Spleen (tissue), 11 donors: ENCODE measurements at regions not wholly inside any gene's neighbourhood (a gene's known extent, or its start where the extent isn't known, plus 50 kb on each side); places are given as distances from the start of the nearest gene placed in this dataset.

Experiments
- DNase-seq: peaks from one replicate; pipeline ENCODE4 v3.0.0-alpha.2; 2020
- H3K27ac ChIP-seq, 8 donors: fragments of 200-600 bp; sonication (generic) in 7 of 8; 1 replicate in 4 of 8; 2 replicates in 4 of 8; pipeline versions ENCODE4 v1.5.0 to v1.8.0; 2016 to 2021; ENCODE audit warnings: inconsistent platforms in 4 of 8, mild to moderate bottlenecking in 4 of 8, moderate library complexity in 1 of 8
- H3K27me3 ChIP-seq, 7 donors: fragments of 200-600 bp; sonication (generic) in 6 of 7; replicated peaks in 1 of 7; 1 replicate in 4 of 7; 2 replicates in 3 of 7; pipeline versions ENCODE4 v1.5.0 to v1.8.0; 2016 to 2021; ENCODE audit warnings: inconsistent platforms in 3 of 7, mild to moderate bottlenecking in 1 of 7
- H3K36me3 ChIP-seq, 6 donors: fragments of 200-600 bp; sonication (generic) in 5 of 6; 1 replicate in 4 of 6; 2 replicates in 2 of 6; pipeline versions ENCODE4 v1.5.0 to v1.8.0; 2016 to 2021; ENCODE audit warnings: inconsistent platforms in 2 of 6
- H3K4me1 ChIP-seq, 6 donors: fragments of 200-600 bp; sonication (generic) in 5 of 6; 1 replicate in 3 of 6; 2 replicates in 3 of 6; pipeline versions ENCODE4 v1.5.0 to v1.8.0; 2016 to 2021; ENCODE audit warnings: inconsistent platforms in 3 of 6
- H3K4me3 ChIP-seq, 8 donors: fragments of 200-600 bp; sonication (generic) in 7 of 8; 1 replicate in 4 of 8; 2 replicates in 4 of 8; pipeline versions ENCODE4 v1.5.0 to v1.8.0; 2016 to 2021; ENCODE audit warnings: inconsistent platforms in 4 of 8, mild to moderate bottlenecking in 4 of 8, moderate library complexity in 2 of 8
- H3K9me3 ChIP-seq, 8 donors: fragments of 200-600 bp; sonication (generic) in 7 of 8; 1 replicate in 4 of 8; 2 replicates in 4 of 8; pipeline versions ENCODE4 v1.5.0 to v1.8.0; 2016 to 2021; ENCODE audit warnings: inconsistent platforms in 4 of 8
- CTCF ChIP-seq, 11 experiments: fragments of 200-600 bp in 7 of 11; fragments of 450-650 bp in 4 of 11; sonication (generic) in 4 of 11; IDR thresholded peaks in 8 of 11; conservative IDR thresholded peaks in 3 of 11; 1 replicate in 7 of 11; 2 replicates in 4 of 11; pipeline versions ENCODE4 v1.4.0 to v1.8.0; 2016 to 2021; ENCODE audit warnings: antibody characterized with exemption in 11 of 11, inconsistent platforms in 4 of 11, mild to moderate bottlenecking in 1 of 11
- POLR2A ChIP-seq, 3 donors: fragments of 450-650 bp; IDR thresholded peaks; one replicate each; pipeline ENCODE4 v1.5.1; 2017; ENCODE audit warnings: antibody characterized with exemption in 3 of 3, mild to moderate bottlenecking in 1 of 3
- POLR2AphosphoS5 ChIP-seq, 3 donors: sonication (generic); formaldehyde crosslinking; IDR thresholded peaks; one replicate each; pipeline ENCODE4 v1.5.1; 2017; ENCODE audit warnings: antibody characterized with exemption in 3 of 3
- WGBS, 5 donors: extraction: QIAGEN DNeasy Blood & Tissue Kit in 3 of 5; methylation state at CpG; one replicate each; pipeline versions ENCODE4 v1.1.5 to v1.1.7; 2013 to 2018; 5-methylcytosine and 5-hydroxymethylcytosine counted together
- intact Hi-C: fragments of 100-400 bp; cut with DNase I; formaldehyde crosslinking; loops from one replicate; pipeline ENCODE4 v1.15.0; 2023; ENCODE audit warnings: low total_unique reads
- donor health status: healthy with polysubstance abuse.
- donor health status: DM: no; HTN: no; CAD: no; lungs with moderate emphysema.
- donor health status: DM: no; HTN: no; CAD: no.
- donor health status: Bipolar disorder and iron deficiency.
- donor health status: healthy.
- donor health status: DM: no; HTN: no; CAD: no.
- donor health status: DM: yes; HTN: yes; CAD: no.

- H3K36me3 ChIP-seq, result no peaks in the 10 kb centered on the region
- intact Hi-C loops, result no loop called here
- no peaks in the 10 kb centered on the region for H3K4me1 ChIP-seq
- peaks cover 0 to 30% (median 7%) of the 10 kb centered on the region in 8 donors for H3K9me3 ChIP-seq
- H3K27ac ChIP-seq, result no peak overlapping the region
- H3K27me3 ChIP-seq, result no peaks in the 10 kb centered on the region
- H3K4me3 ChIP-seq, result no peak overlapping the region
- WGBS, 5 donors, result 74 to 83% (median 80%) methylated on average over 11 of the region's 11 CpGs
- DNase-seq, result no peak
- TF ChIP-seq CTCF (IDR thresholded peaks at IDR 0.05 in 8 of 11, conservative IDR thresholded peaks at IDR 0.05 in 3 of 11), result no peak
- no peak for TF ChIP-seq POLR2A (IDR thresholded peaks at IDR 0.05)
- TF ChIP-seq POLR2AphosphoS5 (IDR thresholded peaks at IDR 0.05), result no peak
Observed at GRCh38 chr5:3006961-3007551, 255.6 kb upstream of the IRX2 start.

DNA sequence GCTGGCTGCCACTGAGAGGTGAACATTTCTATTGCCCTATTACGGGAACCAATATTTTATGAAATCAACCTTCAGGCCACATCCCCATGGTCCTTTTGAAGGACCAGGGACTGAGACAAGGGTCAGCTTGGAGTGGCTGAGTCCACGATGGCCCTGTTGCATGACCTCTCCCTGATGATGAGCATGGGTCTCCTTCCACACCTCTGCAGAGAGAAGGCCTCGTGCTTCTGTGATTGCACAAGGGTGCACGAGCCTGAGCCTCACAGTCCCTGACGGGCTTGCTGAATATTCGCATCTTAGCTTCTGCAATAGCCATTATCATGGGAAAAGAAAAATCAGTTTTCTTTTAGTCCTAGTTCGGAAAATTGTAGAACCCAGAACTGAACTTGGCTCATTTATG lies 255.0 kb upstream of the IRX2 start:
- no peaks in the 10 kb centered on the region for H3K27me3 ChIP-seq
- DNase-seq, result no peak
- no peak overlapping the region for H3K4me3 ChIP-seq
- no peaks in the 10 kb centered on the region for H3K36me3 ChIP-seq
- peaks cover 0 to 30% (median 12%) of the 10 kb centered on the region in 8 donors for H3K9me3 ChIP-seq
- no peak overlapping the region for H3K27ac ChIP-seq
- no peaks in the 10 kb centered on the region for H3K4me1 ChIP-seq
- intact Hi-C loops, result no loop called here
- WGBS, 5 donors, result 75 to 85% (median 79%) methylated on average over 7 of the region's 7 CpGs
- TF ChIP-seq POLR2AphosphoS5 (IDR thresholded peaks at IDR 0.05) (no peak), POLR2A (IDR thresholded peaks at IDR 0.05) (no peak)

DNA sequence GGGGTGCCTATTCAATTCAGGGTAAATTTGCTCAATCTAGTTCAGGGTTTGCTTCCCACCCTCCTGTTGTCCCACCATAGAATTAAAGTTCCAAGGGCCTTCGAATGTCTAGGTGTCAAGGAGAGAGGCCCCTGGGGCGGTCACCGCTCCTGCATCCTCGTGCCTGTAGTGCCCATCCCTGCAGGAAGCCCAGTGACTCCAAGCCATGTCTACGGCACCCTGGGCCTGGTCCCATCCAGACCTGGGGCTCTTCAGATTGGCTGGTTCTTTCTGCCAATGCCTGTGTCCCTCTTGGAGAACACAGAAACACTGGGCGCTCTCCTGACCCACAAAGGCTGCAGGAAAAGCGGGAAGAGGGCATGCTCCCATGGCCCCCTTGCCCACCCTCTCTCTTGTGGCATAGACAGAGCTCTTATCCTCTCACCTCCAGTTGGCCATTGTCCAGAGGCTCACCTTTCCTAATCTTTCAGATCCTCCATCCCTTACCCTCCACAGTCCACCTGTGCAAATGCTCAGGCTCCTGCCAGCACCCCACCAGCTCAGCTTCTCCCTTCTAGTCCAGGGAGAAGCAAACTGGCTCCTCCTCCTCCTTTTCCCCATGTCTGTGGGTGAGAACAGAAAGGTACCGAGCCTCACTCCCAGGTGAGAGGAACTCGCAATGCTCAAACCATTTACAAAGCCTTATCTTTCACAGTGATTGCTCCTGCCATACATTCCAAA lies 253.0 kb upstream of the IRX2 start:
- intact Hi-C loops, result no loop called here
- Histone ChIP-seq H3K27me3 (no peaks in the 10 kb centered on the region), H3K4me3 (no peak overlapping the region), H3K4me1 (no peaks in the 10 kb centered on the region), H3K9me3 (peaks cover 0 to 36% (median 15%) of the 10 kb centered on the region in 8 donors), H3K27ac (no peak overlapping the region), H3K36me3 (no peaks in the 10 kb centered on the region)
- TF ChIP-seq CTCF (IDR thresholded peaks at IDR 0.05 in 8 of 11, conservative IDR thresholded peaks at IDR 0.05 in 3 of 11) (no peak), POLR2AphosphoS5 (IDR thresholded peaks at IDR 0.05) (no peak), POLR2A (IDR thresholded peaks at IDR 0.05) (no peak)
- WGBS, 5 donors, result 84 to 95% (median 88%) methylated on average over 9 of the region's 9 CpGs
- DNase-seq, result no peak

DNA sequence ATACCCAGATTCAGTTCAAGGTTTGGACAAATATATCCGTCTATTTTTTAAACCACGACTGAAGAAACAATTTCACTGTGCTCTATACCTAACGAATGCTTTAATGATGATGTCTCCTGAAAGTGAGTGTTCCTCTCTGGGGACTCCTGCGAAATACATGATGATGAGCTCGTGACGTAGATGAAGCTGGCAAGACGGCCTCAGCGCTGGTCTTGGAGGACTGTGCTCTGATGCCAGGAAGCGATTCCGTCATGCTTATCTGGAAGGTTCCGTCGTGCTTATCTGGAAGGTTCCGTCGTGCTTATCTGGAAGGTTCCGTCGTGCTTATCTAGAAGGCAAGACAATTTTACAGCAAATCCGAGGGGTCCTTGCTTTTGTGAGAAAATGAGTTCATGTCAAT lies 250.8 kb upstream of the IRX2 start:
- DNase-seq, result no peak
- Histone ChIP-seq H3K4me1 (no peaks in the 10 kb centered on the region), H3K9me3 (peaks cover 0 to 36% (median 15%) of the 10 kb centered on the region in 8 donors), H3K36me3 (no peaks in the 10 kb centered on the region), H3K27me3 (no peaks in the 10 kb centered on the region), H3K4me3 (no peak overlapping the region), H3K27ac (no peak overlapping the region)
- no peak for TF ChIP-seq POLR2AphosphoS5 (IDR thresholded peaks at IDR 0.05)
- no peak for TF ChIP-seq CTCF (IDR thresholded peaks at IDR 0.05 in 8 of 11, conservative IDR thresholded peaks at IDR 0.05 in 3 of 11)
- no peak for TF ChIP-seq POLR2A (IDR thresholded peaks at IDR 0.05)
- WGBS, 5 donors, result 83 to 92% (median 86%) methylated on average over 17 of the region's 17 CpGs
- intact Hi-C loops, result no loop called here
